Sigmoid colon (tissue), 4 donors: ENCODE measurements at regions not wholly inside any gene's neighbourhood (a gene's known extent, or its start where the extent isn't known, plus 50 kb on each side); places are given as distances from the start of the nearest gene placed in this dataset.

ENCODE experiments used
- CTCF ChIP-seq, 4 experiments: fragments of 450-650 bp in 3 of 4; fragments of 200-600 bp in 1 of 4; IDR thresholded peaks; one replicate each; pipeline ENCODE4 v1.5.1; 2016 to 2019; ENCODE audit warnings: antibody characterized with exemption in 4 of 4, mild to moderate bottlenecking in 3 of 4, moderate library complexity in 2 of 4
- EP300 ChIP-seq, 4 donors: sonication (generic); formaldehyde crosslinking; IDR thresholded peaks; one replicate each; pipeline ENCODE4 v1.6.1; 2017; ENCODE audit warnings: antibody characterized with exemption in 4 of 4
- POLR2A ChIP-seq, 2 donors: fragments of 450-650 bp; IDR thresholded peaks; one replicate each; pipeline ENCODE4 v1.6.1; 2016; ENCODE audit warnings: antibody characterized with exemption in 2 of 2, mild to moderate bottlenecking in 2 of 2, moderate library complexity in 2 of 2
- POLR2AphosphoS5 ChIP-seq, 4 donors: sonication (generic); formaldehyde crosslinking; IDR thresholded peaks; one replicate each; pipeline ENCODE4 v1.6.1; 2017; ENCODE audit warnings: antibody characterized with exemption in 4 of 4

GRCh38 chr12:127130506-127131124 lies 1136.4 kb upstream of the TMEM132C start:
- TF ChIP-seq POLR2A (IDR thresholded peaks at IDR 0.05) = no peak
- no peak for TF ChIP-seq CTCF (IDR thresholded peaks at IDR 0.05)
- no peak for TF ChIP-seq EP300 (IDR thresholded peaks at IDR 0.05)
- TF ChIP-seq POLR2AphosphoS5 (IDR thresholded peaks at IDR 0.05) = no peak
